Ishikawa (cell line): ENCODE measurements at regions not wholly inside any gene's neighbourhood (a gene's known extent, or its start where the extent isn't known, plus 50 kb on each side); places are given as distances from the start of the nearest gene placed in this dataset.

Source experiments
- FOXM1 ChIP-seq: IDR thresholded peaks from 2 replicates; pipeline ENCODE4 v1.6.1; 2012; ENCODE audit warnings: low read depth, borderline replicate concordance
- YY1 ChIP-seq: IDR thresholded peaks from 2 replicates; pipeline ENCODE4 v1.6.1; 2012; ENCODE audit warnings: low read depth
- TF ChIP-seq, protein P1 (sequence below): IDR thresholded peaks from 2 replicates; pipeline ENCODE4 v1.6.1; 2012; ENCODE audit warnings: low read depth, mild to moderate bottlenecking

DNA sequence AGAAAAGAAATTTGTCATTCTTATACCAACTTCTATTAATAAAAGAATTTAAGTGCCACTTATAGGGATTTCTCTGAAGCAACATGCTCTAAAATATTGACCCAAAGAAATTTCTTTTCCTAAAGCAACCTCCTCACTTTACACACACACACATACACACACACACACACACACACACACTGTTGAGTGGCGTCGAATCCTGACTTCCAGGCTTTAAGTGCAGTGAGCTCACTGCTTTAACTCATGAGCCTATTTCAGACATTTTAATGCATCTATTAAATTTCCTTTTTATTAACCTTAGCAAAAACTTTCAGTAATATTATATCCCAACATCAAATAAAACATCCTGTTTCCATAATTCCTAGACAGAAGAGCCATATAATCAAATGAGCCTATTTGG is 229.1 kb upstream of the ACVR2A start:
- TF ChIP-seq, protein P1, sequence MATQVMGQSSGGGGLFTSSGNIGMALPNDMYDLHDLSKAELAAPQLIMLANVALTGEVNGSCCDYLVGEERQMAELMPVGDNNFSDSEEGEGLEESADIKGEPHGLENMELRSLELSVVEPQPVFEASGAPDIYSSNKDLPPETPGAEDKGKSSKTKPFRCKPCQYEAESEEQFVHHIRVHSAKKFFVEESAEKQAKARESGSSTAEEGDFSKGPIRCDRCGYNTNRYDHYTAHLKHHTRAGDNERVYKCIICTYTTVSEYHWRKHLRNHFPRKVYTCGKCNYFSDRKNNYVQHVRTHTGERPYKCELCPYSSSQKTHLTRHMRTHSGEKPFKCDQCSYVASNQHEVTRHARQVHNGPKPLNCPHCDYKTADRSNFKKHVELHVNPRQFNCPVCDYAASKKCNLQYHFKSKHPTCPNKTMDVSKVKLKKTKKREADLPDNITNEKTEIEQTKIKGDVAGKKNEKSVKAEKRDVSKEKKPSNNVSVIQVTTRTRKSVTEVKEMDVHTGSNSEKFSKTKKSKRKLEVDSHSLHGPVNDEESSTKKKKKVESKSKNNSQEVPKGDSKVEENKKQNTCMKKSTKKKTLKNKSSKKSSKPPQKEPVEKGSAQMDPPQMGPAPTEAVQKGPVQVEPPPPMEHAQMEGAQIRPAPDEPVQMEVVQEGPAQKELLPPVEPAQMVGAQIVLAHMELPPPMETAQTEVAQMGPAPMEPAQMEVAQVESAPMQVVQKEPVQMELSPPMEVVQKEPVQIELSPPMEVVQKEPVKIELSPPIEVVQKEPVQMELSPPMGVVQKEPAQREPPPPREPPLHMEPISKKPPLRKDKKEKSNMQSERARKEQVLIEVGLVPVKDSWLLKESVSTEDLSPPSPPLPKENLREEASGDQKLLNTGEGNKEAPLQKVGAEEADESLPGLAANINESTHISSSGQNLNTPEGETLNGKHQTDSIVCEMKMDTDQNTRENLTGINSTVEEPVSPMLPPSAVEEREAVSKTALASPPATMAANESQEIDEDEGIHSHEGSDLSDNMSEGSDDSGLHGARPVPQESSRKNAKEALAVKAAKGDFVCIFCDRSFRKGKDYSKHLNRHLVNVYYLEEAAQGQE: no peak
- TF ChIP-seq YY1: no peak
- no peak for TF ChIP-seq FOXM1
